Activated naive CD4-positive, alpha-beta T cell (primary cell): ENCODE measurements at regions not wholly inside any gene's neighbourhood (a gene's known extent, or its start where the extent isn't known, plus 50 kb on each side); places are given as distances from the start of the nearest gene placed in this dataset.

ENCODE experiments used
- DNase-seq, 4 experiments: peaks; one replicate each; lab custom pipeline; 2025; lab: John Stamatoyannopoulos, UW

DNA sequence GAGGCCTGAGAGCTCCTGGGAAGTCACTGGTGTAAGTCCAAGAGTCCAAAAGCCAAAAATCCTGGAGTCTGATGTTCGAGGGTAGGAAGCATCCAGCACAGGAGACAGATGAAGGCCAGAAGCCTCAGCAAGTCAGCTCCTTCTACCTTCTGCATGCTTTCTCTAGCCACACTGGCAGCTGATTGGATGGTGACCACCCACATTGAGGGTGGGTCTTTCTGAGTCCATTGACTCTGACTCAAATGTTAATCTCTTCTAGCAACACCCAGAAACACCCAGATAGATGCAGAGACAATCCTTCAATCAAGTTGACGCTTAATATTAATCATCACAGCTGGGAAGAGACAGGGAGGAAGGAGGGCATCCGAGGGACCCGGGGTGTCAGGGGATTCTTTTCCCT lies 305.8 kb downstream of the AACS start:
- DNase-seq: no peak

DNA sequence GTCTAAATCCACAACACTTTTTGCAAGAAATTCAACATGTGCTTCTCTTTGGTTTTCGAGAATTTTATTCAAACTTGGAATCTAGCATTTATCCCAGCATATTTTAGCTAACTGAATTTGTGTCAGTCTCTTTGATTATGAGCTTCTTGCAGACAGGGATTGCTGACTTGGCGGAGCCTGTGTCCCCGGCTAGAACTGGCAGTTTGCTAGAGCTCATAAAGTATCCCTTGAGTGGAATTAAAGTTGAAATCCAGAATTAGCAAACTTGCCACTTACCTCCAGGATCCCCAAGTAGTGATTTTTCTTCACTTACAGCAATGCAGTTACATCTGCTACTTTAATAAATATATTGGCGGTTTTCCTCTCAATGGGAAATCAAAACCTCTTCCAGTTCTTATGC lies 306.9 kb downstream of the AACS start:
- no peak for DNase-seq

- no peak for DNase-seq
Measured at GRCh38 chr12:125373375-125373774, 308.1 kb downstream of the AACS start.

DNA sequence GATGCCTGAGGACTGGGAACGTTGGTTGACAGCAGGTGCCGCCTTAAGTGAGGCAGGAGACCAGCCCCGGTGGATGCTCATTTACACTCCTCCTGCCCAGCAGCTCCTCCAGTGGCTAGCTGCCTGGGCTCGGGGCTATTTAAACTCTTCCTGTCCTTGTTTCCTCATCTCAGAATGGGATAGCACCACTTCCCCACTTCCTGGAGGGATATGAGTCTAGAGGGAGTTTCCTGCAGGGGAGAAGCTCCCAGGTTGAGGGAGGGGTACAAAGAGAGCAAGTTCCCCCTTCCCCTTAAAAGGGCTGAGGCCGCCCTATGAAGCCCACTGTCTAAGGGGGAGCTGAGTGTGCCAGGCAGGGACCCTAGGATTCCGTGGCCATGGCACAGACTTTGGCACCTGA lies 311.2 kb downstream of the AACS start:
- no peak for DNase-seq

- DNase-seq: no peak
Measured at GRCh38 chr12:125377093-125377492, 311.9 kb downstream of the AACS start.

GRCh38 chr12:125381373-125381772 lies 316.1 kb downstream of the AACS start:
- DNase-seq: no peak

GRCh38 chr12:125382926-125383325 lies 317.7 kb downstream of the AACS start:
- no peak for DNase-seq

- no peak for DNase-seq
Measured at GRCh38 chr12:125386652-125387051, 321.4 kb downstream of the AACS start.

- no peak for DNase-seq
Measured at GRCh38 chr12:125387206-125387605, 322.0 kb downstream of the AACS start.

DNA sequence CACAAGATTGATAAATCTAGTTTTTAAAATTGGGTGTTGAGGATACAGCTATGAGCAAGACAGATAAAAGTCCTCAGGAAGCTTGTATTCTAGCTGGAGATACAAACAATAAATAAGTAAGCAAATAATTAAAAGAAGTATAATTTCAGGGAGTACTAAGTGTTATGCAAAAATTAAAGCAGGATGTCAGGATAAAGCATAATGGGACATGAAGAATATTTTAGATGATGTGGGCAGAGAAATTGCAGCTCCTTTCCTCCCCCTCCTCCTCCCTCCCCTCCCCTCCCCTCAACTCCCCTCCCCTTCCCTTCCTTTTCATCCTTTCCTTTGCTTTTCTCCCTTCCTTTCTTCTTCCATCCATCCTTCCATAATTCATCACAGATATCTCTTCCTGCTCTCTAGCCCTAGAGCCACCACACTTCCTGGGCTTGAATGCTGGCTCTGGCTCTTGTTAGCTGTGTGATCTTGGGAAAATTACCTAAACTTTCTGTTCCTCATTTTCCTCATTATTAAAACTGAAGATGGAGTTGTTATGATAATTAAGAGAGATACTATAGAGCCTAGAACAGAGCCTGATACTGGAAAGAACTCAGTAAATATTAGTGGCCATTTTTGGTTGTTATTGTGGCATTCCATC lies 323.9 kb downstream of the AACS start:
- DNase-seq: no peak

DNA sequence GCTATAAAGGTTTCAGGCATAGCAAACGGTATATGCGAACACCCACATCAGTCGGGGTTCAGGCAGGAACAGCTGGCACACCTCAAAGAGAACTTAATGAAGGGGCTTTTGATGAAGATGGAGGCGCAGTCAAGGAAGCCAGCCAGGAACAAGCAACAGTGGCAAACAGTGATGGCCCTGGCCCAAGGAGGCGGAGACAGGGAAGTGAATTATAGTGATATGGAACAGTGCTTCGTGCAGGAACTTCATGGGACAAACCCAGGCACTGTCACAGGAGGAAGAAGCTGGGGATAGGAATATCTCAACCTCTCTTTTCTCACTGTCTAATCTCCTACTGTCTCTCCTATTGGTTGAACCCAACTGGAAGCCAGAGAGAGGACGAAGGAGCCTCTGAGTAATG lies 328.3 kb downstream of the AACS start:
- no peak for DNase-seq

GRCh38 chr12:125395583-125396215 lies 330.5 kb downstream of the AACS start:
- DNase-seq: no peak

GRCh38 chr12:125399489-125399888 lies 334.3 kb downstream of the AACS start:
- no peak for DNase-seq

DNA sequence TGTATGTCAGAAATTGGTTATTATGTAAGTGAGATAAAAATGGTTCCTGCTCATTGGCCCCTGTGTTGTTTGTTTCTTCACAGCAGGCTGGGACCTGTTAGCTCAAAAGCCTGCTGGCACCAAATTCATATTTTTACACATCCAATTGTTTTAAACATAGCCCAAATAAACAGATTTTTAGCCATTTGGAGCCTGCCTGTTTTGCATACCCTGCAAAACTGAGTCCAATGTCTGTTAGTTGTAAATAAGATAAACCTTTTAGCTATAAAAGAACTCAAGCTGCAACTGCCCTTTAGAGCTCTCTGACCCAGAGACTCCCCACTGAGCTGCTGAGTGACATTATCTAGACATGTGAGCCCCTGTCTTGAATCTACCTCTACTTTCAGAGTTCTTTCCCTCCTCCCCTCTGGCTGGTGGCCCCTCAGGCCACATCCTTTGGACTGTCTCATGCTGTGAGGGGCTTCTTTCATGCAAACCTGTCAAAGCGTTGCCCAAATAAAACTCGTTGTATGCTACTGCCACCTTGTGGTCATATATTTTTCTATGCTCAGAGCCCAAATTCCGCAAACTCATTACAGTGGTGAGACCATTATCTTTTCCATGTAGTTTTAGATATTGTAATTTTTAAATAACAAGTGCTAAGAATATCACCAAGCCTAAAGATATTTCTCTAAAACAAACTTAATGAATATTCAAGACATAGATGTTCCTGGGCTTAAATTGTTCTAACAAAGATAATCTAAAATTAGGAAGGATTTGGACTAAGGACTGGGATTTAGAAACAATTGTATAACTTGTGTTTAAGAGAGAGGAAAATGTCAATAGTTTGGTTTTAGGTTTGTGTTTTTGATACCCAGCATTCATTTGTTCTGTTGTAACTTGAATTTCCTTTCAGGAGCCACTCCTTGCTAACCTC lies 337.9 kb downstream of the AACS start:
- no peak for DNase-seq

GRCh38 chr12:125403843-125404242 lies 338.6 kb downstream of the AACS start:
- no peak for DNase-seq

DNA sequence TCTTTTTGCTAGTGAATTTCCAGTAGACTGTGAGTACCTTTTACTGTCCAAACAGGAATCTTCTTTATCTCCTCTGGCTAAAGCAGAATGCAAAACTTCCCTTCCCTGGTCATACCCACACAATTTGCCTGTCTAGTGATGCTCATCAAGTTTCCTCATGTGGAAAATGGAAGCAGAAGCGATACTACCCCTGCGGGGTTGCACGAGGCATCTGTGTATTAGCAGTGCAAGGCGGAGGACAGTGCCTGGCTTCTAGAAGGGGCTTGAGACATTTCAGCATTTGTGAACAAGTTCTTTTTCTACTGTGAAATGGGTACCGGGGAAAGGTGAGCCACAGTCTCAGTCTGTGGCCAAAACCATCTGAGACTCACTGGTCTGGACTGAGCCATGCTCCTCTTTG lies 340.9 kb downstream of the AACS start:
- no peak for DNase-seq

DNA sequence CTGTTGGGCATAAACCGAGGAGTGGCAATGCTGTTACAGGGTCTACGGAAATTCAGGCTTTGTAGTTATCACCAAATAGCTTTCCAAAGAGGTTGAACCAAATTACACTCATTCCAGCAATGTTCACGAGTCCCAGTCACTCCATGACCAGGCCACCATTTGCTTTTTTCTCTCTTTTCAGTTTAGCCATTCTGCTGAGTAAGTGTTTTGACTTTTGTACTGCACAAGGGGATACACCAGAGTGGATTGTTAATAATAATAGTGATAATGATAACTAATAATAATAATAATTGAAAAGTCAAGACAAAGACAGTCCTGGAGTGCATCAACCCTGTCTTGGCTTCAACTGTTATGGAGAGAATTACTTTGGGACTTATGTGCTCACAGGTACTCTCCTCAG lies 343.5 kb downstream of the AACS start:
- no peak for DNase-seq

DNA sequence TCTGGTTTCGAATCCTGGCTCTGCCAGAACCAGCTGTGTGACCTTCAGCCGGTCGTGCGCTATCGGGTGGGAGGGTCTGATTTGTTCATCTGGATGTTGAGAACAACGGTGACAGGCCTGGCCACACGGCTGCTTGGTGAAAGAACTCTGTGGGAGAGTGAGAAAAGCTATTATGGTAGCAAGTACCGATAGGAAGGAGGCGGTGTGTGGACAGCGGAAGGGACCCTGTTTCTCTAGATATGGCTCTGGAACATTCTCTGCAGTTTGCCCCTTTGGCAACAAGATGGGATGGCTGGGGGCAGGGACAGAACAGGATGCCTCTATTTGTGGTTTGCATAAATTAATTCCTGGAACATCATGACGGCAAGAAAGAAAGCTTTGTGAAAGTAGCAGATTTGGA lies 347.3 kb downstream of the AACS start:
- DNase-seq: no peak

- no peak for DNase-seq
Measured at GRCh38 chr12:125417446-125417845, 352.2 kb downstream of the AACS start.

DNA sequence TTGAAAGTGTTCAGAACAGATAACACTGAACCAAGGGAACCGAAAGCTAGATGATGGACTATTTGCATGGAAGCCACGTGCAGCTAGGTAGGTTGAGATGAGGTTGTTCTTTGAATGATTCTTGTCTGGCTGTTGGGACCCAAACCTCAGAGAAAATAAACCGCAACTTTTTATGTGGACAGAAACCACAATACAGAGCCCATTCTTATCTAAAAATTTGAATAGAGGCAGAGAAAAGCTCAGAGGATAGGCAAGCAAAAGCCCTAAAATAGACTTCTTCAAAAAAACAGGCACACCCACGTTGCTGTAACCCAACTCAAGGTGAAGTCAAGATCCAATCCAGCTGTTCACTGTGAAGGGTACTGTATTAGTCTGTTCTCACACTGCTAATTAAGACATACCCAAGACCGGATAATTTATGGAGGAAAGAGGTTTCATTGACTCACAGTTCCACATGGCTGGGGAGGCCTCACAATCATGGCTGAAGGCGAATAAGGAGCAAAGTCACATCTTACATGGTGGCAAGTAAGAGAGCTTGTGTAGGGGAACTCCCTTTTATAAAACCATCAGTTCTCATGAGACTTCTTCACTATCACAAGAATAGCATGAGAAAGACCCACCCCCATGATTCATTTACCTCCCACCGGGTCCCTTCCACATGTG lies 353.8 kb downstream of the AACS start:
- DNase-seq: no peak

- DNase-seq: no peak
Measured at GRCh38 chr12:125424909-125425308, 359.7 kb downstream of the AACS start.

DNA sequence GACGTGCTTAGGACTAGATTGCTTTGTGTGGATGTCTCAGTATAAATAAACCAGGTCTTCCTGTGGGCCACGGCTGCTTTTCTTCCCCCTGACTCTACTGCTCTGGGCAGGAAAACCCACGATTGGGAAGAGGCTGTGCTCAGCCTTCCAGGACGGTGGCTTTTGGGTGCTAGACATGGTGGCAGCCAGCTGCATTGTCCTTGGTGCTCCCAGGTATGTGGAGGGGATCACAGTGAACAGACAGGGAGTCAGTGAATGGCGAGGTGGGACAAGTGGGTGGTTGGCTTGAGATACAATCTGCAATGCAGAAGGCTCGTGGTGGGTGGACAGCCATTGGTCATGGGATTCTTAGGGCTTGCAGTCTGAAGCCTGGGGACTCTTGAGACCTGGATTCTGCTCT lies 366.3 kb downstream of the AACS start:
- DNase-seq: no peak

GRCh38 chr12:125434131-125434530 lies 368.9 kb downstream of the AACS start:
- no peak for DNase-seq
